SHP77 (cell line): ENCODE measurements at regions not wholly inside any gene's neighbourhood (a gene's known extent, or its start where the extent isn't known, plus 50 kb on each side); places are given as distances from the start of the nearest gene placed in this dataset.

Source experiments
- DNase-seq, 2 experiments: peaks; one replicate each; lab custom pipeline; 2025; lab: John Stamatoyannopoulos, UW

DNA sequence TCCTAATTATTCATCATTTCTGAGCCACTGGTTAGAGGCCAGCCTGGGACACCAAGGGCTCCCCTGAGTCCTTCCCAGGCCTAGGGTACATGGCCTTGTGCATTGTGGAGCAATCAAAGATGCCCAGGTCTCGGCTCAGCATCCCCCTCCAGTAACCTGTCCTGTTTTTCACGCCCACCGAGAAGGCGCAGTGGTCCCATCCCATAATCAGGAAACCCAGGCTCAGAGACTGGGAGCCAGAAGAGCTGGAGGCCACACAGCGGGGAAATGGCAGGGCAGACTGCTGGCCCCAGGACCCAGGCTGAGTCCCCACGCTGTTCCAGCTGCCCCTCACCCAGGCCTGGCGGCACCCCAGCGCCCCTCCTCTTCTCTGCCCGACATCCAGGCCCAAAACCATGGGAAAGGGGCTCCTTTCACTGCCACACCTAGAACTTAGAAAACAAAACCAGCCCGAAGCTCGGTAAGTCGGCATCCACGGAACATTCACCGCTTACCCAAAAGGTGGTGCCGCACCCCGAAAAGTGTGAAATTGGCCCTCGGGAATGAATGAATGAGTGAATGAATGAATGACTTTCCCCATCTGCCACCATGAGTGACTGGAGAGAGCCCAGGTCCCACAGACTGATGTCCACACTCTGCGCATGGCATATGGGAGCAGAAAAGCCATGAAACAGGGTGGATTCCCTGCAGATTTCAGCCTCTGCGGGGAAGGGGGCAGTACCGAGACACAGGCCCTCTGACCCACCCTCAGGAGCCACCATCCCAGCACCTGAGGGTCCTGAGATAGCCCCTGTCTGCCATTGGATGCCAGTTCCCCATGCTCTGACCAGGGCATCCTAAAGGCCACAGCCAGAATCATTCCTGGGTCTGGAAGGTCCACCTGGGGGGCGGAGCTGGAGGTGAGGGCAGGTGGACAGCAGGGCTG, 132.5 kb downstream of the OLFM1 start:
- DNase-seq: no peak

GRCh38 chr9:135220601-135221575, 133.4 kb downstream of the OLFM1 start:
- no peak for DNase-seq

GRCh38 chr9:135221576-135221950, 134.1 kb downstream of the OLFM1 start:
- DNase-seq: no peak

DNA sequence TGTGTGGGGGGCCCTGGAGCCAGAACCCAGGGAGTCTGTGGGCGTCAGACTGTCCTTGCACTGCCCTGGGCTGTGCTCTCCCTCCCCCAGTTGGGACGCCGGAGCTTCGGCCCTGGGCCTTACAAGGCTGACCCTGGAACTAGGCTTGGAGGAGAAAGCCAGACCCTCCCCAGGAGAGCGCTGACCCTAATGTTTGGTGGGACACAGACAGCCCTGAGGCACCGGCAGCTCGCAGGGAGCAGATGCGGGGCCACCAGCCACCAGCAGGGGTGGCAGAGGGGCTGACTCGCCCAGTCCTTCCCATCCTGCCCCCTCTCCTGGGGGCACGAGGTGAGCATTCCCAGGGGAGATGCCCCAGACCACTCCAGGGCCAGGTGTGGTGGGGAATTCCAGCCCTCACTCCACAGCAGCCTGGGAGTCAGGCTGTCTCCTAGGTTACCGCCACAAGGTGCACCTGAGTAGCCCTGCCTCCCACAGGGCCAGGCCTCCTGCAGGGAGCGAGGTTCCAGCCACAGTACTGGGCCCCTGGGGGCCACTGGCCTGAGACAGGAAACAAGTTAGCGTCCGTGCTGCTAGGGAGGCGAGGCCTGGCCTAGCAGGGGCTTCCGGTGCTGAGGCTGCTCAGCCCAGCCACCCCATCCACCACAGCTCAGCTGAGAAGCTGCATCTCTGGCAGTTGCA, 134.6 kb downstream of the OLFM1 start:
- DNase-seq: no peak

GRCh38 chr9:135222881-135223760, 135.7 kb downstream of the OLFM1 start:
- DNase-seq: no peak

- DNase-seq: no peak
These were observed 136.4 kb downstream of the OLFM1 start for GRCh38 chr9:135223831-135224230.

DNA sequence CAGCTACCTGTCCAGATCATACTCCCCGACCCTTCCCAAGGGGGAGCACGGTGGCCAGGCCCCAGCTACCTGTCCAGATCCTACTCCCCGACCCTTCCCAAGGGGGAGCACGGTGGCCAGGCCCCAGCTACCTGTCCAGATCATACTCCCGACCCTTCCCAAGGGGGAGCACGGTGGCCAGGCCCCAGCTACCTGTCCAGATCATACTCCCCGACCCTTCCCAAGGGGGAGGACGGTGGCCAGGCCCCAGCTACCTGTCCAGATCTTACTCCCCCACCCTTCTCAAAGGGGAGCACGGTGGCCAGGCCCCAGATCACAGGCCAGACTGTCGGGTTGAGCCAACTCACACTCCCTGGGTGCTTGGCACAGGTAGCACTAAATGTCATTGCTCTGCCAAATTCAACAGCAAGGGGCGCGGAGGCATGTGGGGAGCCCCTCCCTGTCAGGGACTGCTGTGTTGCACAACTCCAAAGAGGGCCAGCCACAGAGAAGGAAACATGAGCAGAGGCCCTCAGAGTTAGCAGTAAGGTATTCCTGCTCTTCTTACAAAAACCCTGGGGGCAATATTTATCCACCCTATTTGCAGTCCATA, 136.9 kb downstream of the OLFM1 start:
- DNase-seq: no peak

DNA sequence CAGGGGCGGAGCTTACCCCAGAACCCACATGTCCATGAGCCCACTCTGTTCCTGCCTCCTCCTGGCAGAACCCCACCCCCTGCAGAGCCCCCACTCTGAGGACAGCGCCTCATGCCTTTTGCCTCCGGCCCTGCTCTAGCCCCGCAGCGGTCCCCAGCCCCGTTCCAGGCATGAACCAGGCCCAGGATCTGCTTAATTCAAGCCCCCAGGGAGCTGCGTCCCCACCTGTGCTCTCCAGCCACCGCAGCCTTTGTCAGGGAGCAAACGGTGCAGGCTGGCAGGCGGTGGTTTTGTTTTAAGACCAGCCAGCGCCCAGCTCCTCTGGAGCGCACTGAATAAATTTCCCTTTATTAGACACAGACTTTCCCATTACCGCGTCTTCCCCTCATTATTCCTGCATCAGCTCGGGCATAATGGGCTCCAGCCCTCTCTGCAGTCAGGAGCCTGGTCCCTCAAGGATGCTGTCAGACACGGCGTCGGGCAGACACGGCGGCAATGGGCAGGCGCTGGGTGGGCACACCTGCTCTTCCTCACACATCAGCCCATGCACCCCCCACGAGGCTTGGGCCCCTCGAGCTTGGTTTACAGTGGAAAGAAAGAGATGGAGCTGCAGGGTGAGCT, 137.6 kb downstream of the OLFM1 start:
- DNase-seq: no peak

DNA sequence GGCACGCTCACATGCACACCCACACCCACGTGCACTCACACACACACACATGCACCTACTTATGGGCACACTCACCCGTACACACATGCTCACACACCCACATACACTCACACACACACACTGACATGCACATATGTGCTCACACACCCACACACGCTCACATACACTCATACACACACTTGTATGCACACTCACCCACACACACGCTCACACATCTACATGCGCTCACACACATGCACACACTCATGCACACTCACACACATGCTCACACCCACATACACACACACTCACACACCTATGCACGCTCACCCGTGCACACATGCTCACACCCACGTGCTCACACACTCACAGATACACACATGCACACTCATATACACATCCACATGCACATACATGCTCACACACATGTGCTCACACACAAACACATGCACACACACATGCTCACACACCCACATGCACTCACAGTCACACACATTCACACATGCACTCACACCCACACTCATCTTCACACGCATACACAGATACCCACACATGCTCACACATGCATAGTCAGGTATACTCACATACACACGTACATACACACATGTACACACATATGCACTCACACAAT, 138.3 kb downstream of the OLFM1 start:
- no peak for DNase-seq

DNA sequence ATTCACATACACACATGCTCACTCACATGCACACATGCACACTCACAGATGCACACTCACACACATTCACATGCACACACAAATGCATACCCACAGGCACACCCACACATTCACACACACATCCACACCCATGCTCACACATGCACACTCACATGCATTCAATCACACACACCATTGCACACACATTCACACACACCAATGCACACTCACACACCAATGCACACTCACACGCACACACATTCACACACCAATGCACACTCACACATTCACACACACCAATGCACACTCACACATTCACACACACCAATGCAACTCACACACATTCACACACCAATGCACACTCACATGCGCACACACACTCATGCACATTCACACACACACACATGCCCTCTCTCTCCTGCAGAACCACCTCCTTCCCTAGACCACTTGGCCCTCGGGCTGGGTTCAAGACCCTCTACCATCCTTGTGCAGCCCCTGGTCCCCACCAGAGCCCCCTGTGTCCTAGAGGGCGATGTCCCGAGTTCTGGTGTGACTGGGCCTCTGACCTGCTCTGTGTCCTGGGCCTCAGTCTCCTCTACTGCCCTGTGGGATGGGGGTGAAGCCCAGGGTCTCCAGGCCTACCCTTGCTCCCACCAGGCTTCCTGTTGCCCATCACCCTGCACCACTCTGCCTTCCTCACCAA, 139.0 kb downstream of the OLFM1 start:
- no peak for DNase-seq

DNA sequence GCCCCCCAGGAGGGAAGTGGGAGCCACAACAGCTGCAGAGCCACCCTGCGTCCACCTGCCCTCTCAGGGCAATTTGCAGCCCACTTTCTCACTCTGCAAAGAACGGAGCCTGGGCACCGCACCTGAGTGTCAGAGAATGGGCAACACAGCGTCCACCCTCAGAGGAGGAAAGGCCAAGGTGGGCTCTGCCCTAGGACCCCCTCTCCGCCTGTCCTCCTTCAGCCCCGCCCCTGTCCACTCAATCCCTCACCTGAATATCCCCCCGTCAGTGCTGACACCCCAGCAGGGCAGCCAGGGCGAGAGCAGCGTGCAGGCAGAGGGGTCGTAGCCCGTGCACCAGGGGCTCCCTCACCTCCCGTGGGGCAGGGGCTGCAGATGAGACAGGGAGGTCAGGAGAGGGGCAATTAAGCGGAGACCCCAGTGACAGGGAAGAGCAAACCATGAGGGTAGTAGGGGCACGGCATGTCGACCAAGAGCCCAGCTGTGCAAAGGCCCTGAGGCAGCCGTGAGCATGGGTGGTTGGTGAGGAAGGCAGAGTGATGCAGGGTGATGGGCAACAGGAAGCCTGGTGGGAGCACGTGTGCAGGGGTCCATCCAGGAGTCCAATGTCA, 140.3 kb downstream of the OLFM1 start:
- no peak for DNase-seq

- DNase-seq: no peak
These were observed 141.0 kb downstream of the OLFM1 start for GRCh38 chr9:135228345-135228982.

- no peak for DNase-seq
These were observed 141.6 kb downstream of the OLFM1 start for GRCh38 chr9:135228983-135229625.

- DNase-seq: no peak
These were observed 142.4 kb downstream of the OLFM1 start for GRCh38 chr9:135229701-135230385.

- no peak for DNase-seq
These were observed 142.9 kb downstream of the OLFM1 start for GRCh38 chr9:135230386-135230765.

GRCh38 chr9:135230817-135231520, 143.5 kb downstream of the OLFM1 start:
- no peak for DNase-seq
